CD4-positive, alpha-beta memory T cell (primary cell): ENCODE measurements at regions not wholly inside any gene's neighbourhood (a gene's known extent, or its start where the extent isn't known, plus 50 kb on each side); places are given as distances from the start of the nearest gene placed in this dataset.
"Not testable (repeated sequence)": the region's sequence is repeated elsewhere in the genome, so short reads cannot be mapped to it uniquely, and the experiment has no call there.

Experiments used
- CTCF ChIA-PET: fragments of 350-600 bp; sonication (Branson Sonifier 250); formaldehyde crosslinking; loops from one replicate; lab custom pipeline; 2021; ENCODE audit warnings: inconsistent platforms; ENCODE audit not compliant: partially characterized antibody; lab: Charles Lee
- POLR2A ChIA-PET: fragments of 350-600 bp; sonication (Branson Sonifier 250); formaldehyde crosslinking; loops from one replicate; lab custom pipeline; 2021; ENCODE audit not compliant: partially characterized antibody; lab: Charles Lee
- DNase-seq, 5 donors: peaks; one replicate each; pipeline versions ENCODE4 v3.0.0 to v3.0.0-alpha.2; 2020 to 2022; ENCODE audit warnings: mixed read lengths in 1 of 5
- H3K27ac ChIP-seq: one replicate; pipeline ENCODE4 v1.7.0; 2013; ENCODE audit warnings: low read depth, low read length
- H3K27me3 ChIP-seq: 2 replicates; pipeline ENCODE4 v1.7.0; 2013; ENCODE audit warnings: mild to moderate bottlenecking, low read length, moderate library complexity; ENCODE audit not compliant: insufficient read depth
- H3K36me3 ChIP-seq: 2 replicates; pipeline ENCODE4 v1.7.0; 2013; ENCODE audit warnings: mild to moderate bottlenecking, low read length, moderate library complexity; ENCODE audit not compliant: insufficient read depth
- H3K4me1 ChIP-seq: 2 replicates; pipeline ENCODE4 v1.7.0; 2013; ENCODE audit warnings: mild to moderate bottlenecking, low read length, moderate library complexity; ENCODE audit not compliant: insufficient read depth
- H3K4me3 ChIP-seq, 2 donors: one replicate each; pipeline ENCODE4 v1.7.0; 2013; ENCODE audit warnings: low read length in 2 of 2, mild to moderate bottlenecking in 1 of 2
- H3K9me3 ChIP-seq, 2 donors: one replicate each; pipeline ENCODE4 v1.7.0; 2013; ENCODE audit warnings: low read length in 2 of 2, control low read depth in 1 of 2; ENCODE audit not compliant: control insufficient read depth in 1 of 2
- H3K27ac Mint-ChIP-seq, 7 donors: one replicate each; pipeline ENCODE4 v1.8.0; 2020 to 2021; ENCODE audit warnings: mixed read lengths in 7 of 7, mild to moderate bottlenecking in 6 of 7, inconsistent platforms in 3 of 7, moderate library complexity in 3 of 7
- H3K27me3 Mint-ChIP-seq, 2 donors: one replicate each; pipeline ENCODE4 v1.8.0; 2020 to 2021; ENCODE audit warnings: mixed read lengths in 2 of 2
- H3K36me3 Mint-ChIP-seq, 2 donors: one replicate each; pipeline ENCODE4 v1.8.0; 2020 to 2021; ENCODE audit warnings: mixed read lengths in 2 of 2, inconsistent platforms in 1 of 2, mild to moderate bottlenecking in 1 of 2
- H3K4me1 Mint-ChIP-seq, 4 donors: one replicate each; pipeline ENCODE4 v1.8.0; 2020 to 2021; ENCODE audit warnings: mixed read lengths in 4 of 4, mild to moderate bottlenecking in 1 of 4
- H3K4me3 Mint-ChIP-seq, 8 donors: one replicate each; pipeline ENCODE4 v1.8.0; 2020 to 2021; ENCODE audit warnings: mixed read lengths in 8 of 8, mild to moderate bottlenecking in 7 of 8, moderate library complexity in 6 of 8, inconsistent platforms in 3 of 8
- H3K9me3 Mint-ChIP-seq, 8 donors: one replicate each; pipeline ENCODE4 v1.8.0; 2020 to 2021; ENCODE audit warnings: mixed read lengths in 8 of 8, mild to moderate bottlenecking in 5 of 8, inconsistent platforms in 3 of 8, moderate library complexity in 1 of 8
- intact Hi-C: fragments of 100-400 bp; cut with micrococcal nuclease; formaldehyde crosslinking; loops from one replicate; pipeline ENCODE4 v1.15.1; 2023

GRCh38 chr7:145394126-145394525, 558.3 kb upstream of the TPK1 start:
- Histone ChIP-seq H3K36me3 (no peaks in the 10 kb centered on the region), H3K4me1 (no peaks in the 10 kb centered on the region), H3K27me3 (no peaks in the 10 kb centered on the region), H3K9me3 (no peaks in the 10 kb centered on the region), H3K27ac (no peak overlapping the region), H3K4me3 (no peak overlapping the region)
- Mint-ChIP-seq H3K36me3 (no peaks in the 10 kb centered on the region), H3K27ac (no peak overlapping the region), H3K4me3 (no peak overlapping the region), H3K9me3 (peaks cover 0 to 7% (median 1%) of the 10 kb centered on the region in 8 donors), H3K27me3 (no peaks in the 10 kb centered on the region), H3K4me1 (no peaks in the 10 kb centered on the region)
- intact Hi-C loops: no loop called here
- POLR2A ChIA-PET: no interaction called here
- CTCF ChIA-PET: no interaction called here
- no peak for DNase-seq

- POLR2A ChIA-PET: no interaction called here
- CTCF ChIA-PET: no interaction called here
- intact Hi-C loops: no loop called here
- Histone ChIP-seq H3K9me3 (no peaks in the 10 kb centered on the region), H3K27ac (no peak overlapping the region), H3K36me3 (no peaks in the 10 kb centered on the region), H3K27me3 (no peaks in the 10 kb centered on the region), H3K4me3 (no peak overlapping the region), H3K4me1 (no peaks in the 10 kb centered on the region)
- H3K27me3 Mint-ChIP-seq: no peaks in the 10 kb centered on the region
- no peaks in the 10 kb centered on the region for H3K36me3 Mint-ChIP-seq
- no peak overlapping the region for H3K4me3 Mint-ChIP-seq
- no peaks in the 10 kb centered on the region for H3K4me1 Mint-ChIP-seq
- H3K9me3 Mint-ChIP-seq: peaks cover 5 to 18% (median 9%) of the 10 kb centered on the region in 8 donors
- DNase-seq: no peak
- H3K27ac Mint-ChIP-seq: no peak overlapping the region
Observed at GRCh38 chr7:145382762-145383161, 546.9 kb upstream of the TPK1 start.

- intact Hi-C loops: no loop called here
Observed at GRCh38 chr7:145378197-145378596, 542.3 kb upstream of the TPK1 start.

GRCh38 chr7:145360511-145361100, 524.8 kb upstream of the TPK1 start:
- intact Hi-C loops: no loop called here
- no peaks in the 10 kb centered on the region for H3K4me1 ChIP-seq

More at GRCh38 chr7:145378197-145378596, 542.3 kb upstream of the TPK1 start:
- Histone ChIP-seq H3K36me3 (no peaks in the 10 kb centered on the region), H3K4me3 (no peak overlapping the region), H3K27me3 (no peaks in the 10 kb centered on the region), H3K27ac (no peak overlapping the region), H3K4me1 (no peaks in the 10 kb centered on the region), H3K9me3 (no peaks in the 10 kb centered on the region)
- Mint-ChIP-seq H3K4me1 (no peaks in the 10 kb centered on the region), H3K4me3 (no peak overlapping the region), H3K9me3 (peaks cover 0 to 4% (median 0%) of the 10 kb centered on the region in 8 donors), H3K27me3 (no peaks in the 10 kb centered on the region), H3K36me3 (no peaks in the 10 kb centered on the region), H3K27ac (no peak overlapping the region)
- no peak for DNase-seq
- CTCF ChIA-PET: no interaction called here
- POLR2A ChIA-PET: no interaction called here

GRCh38 chr7:145350334-145350733, 514.5 kb upstream of the TPK1 start:
- H3K27ac ChIP-seq: no peak overlapping the region
- ChIA-PET CTCF (no interaction called here), POLR2A (no interaction called here)
- intact Hi-C loops: no loop called here
- H3K4me1 Mint-ChIP-seq: no peaks in the 10 kb centered on the region
- H3K36me3 ChIP-seq: no peaks in the 10 kb centered on the region
- no peaks in the 10 kb centered on the region for H3K27me3 Mint-ChIP-seq
- H3K27ac Mint-ChIP-seq: no peak overlapping the region
- no peaks in the 10 kb centered on the region for H3K36me3 Mint-ChIP-seq
- no peak overlapping the region for H3K4me3 ChIP-seq
- H3K4me3 Mint-ChIP-seq: no peak overlapping the region
- peaks cover 0 to 18% (median 10%) of the 10 kb centered on the region in 8 donors for H3K9me3 Mint-ChIP-seq
- no peaks in the 10 kb centered on the region for H3K9me3 ChIP-seq
- no peak for DNase-seq
- H3K4me1 ChIP-seq: no peaks in the 10 kb centered on the region
- no peaks in the 10 kb centered on the region for H3K27me3 ChIP-seq

More at GRCh38 chr7:145360511-145361100, 524.8 kb upstream of the TPK1 start:
- Mint-ChIP-seq H3K27ac (no peak overlapping the region), H3K36me3 (no peaks in the 10 kb centered on the region), H3K27me3 (no peaks in the 10 kb centered on the region), H3K4me3 (no peak overlapping the region), H3K4me1 (no peaks in the 10 kb centered on the region), H3K9me3 (peaks cover 0 to 9% (median 4%) of the 10 kb centered on the region in 8 donors)
- no peak overlapping the region for H3K4me3 ChIP-seq
- DNase-seq: peak in 1 of 5 donors; percentile 17
- no peak overlapping the region for H3K27ac ChIP-seq
- ChIA-PET POLR2A (no interaction called here), CTCF (no interaction called here)
- H3K36me3 ChIP-seq: no peaks in the 10 kb centered on the region
- H3K9me3 ChIP-seq: no peaks in the 10 kb centered on the region
- no peaks in the 10 kb centered on the region for H3K27me3 ChIP-seq

- H3K36me3 Mint-ChIP-seq, H3K36me3 ChIP-seq, H3K27me3 Mint-ChIP-seq, POLR2A ChIA-PET, DNase-seq, H3K27ac ChIP-seq, intact Hi-C loops, H3K4me1 ChIP-seq, H3K4me3 Mint-ChIP-seq, H3K9me3 ChIP-seq, H3K4me1 Mint-ChIP-seq, CTCF ChIA-PET, H3K4me3 ChIP-seq, H3K27ac Mint-ChIP-seq, H3K27me3 ChIP-seq: not testable (repeated sequence)
- peaks cover 0 to 21% (median 10%) of the 10 kb centered on the region in 8 donors for H3K9me3 Mint-ChIP-seq
Observed at GRCh38 chr7:145349452-145349851, 513.6 kb upstream of the TPK1 start.

- ChIA-PET POLR2A (no interaction called here), CTCF (no interaction called here)
- Histone ChIP-seq H3K27me3 (no peaks in the 10 kb centered on the region), H3K9me3 (no peaks in the 10 kb centered on the region), H3K4me3 (no peak overlapping the region), H3K36me3 (no peaks in the 10 kb centered on the region), H3K4me1 (no peaks in the 10 kb centered on the region), H3K27ac (no peak overlapping the region)
- H3K9me3 Mint-ChIP-seq: peaks cover 0 to 15% (median 7%) of the 10 kb centered on the region in 8 donors
- no peak overlapping the region for H3K4me3 Mint-ChIP-seq
- H3K27me3 Mint-ChIP-seq: no peaks in the 10 kb centered on the region
- no peaks in the 10 kb centered on the region for H3K36me3 Mint-ChIP-seq
- no peak for DNase-seq
- no peak overlapping the region for H3K27ac Mint-ChIP-seq
- H3K4me1 Mint-ChIP-seq: no peaks in the 10 kb centered on the region
- intact Hi-C loops: no loop called here
Observed at GRCh38 chr7:145347271-145347670, 511.4 kb upstream of the TPK1 start.
